WTC11 (cell line): ENCODE measurements at regions not wholly inside any gene's neighbourhood (a gene's known extent, or its start where the extent isn't known, plus 50 kb on each side); places are given as distances from the start of the nearest gene placed in this dataset.

Source experiments
- ATAC-seq: fragments of 200-7000 bp; cut with Tn5 transposase; 2 replicates; pipeline ENCODE4 v1.10.0; 2021; ENCODE audit warnings: mild to moderate bottlenecking, moderate library complexity
- CTCF ChIA-PET: fragments of 300-600 bp; sonication (Branson Sonifier 250); formaldehyde crosslinking; loops from one replicate; lab custom pipeline; 2021; ENCODE audit warnings: antibody characterized with exemption; lab: Charles Lee
- POLR2A ChIA-PET: fragments of 350-600 bp; sonication (Branson Sonifier 250); formaldehyde crosslinking; loops from one replicate; lab custom pipeline; 2021; ENCODE audit warnings: antibody characterized with exemption; lab: Charles Lee
- DNase-seq: peaks from one replicate; pipeline ENCODE4 v3.0.0; 2021; ENCODE audit warnings: low spot score
- H3K27ac Mint-ChIP-seq: 2 replicates; pipeline ENCODE4 v1.8.0; 2021; ENCODE audit warnings: mixed read lengths
- H3K27me3 Mint-ChIP-seq: 2 replicates; pipeline ENCODE4 v1.8.0; 2021; ENCODE audit warnings: low read depth, mild to moderate bottlenecking, moderate library complexity, mixed read lengths
- H3K36me3 Mint-ChIP-seq: 2 replicates; pipeline ENCODE4 v1.8.0; 2021; ENCODE audit warnings: mixed read lengths
- H3K4me1 Mint-ChIP-seq: 2 replicates; pipeline ENCODE4 v1.8.0; 2022; ENCODE audit warnings: mixed read lengths
- H3K4me3 Mint-ChIP-seq: 2 replicates; pipeline ENCODE4 v1.8.0; 2021; ENCODE audit warnings: mild to moderate bottlenecking, moderate library complexity, mixed read lengths
- H3K9me3 Mint-ChIP-seq: 2 replicates; pipeline ENCODE4 v1.8.0; 2021; ENCODE audit warnings: mixed read lengths
- FOXK1 ChIP-seq: sonication (generic); formaldehyde crosslinking; IDR thresholded peaks from 2 replicates; pipeline ENCODE4 v1.8.0; 2022; ENCODE audit warnings: mild to moderate bottlenecking, moderate library complexity, missing genetic modification reagents
- IRF2 ChIP-seq: sonication (generic); formaldehyde crosslinking; IDR thresholded peaks from 2 replicates; pipeline ENCODE4 v1.8.0; 2022; ENCODE audit warnings: low read depth, missing genetic modification reagents, borderline replicate concordance
- NR3C1 ChIP-seq: sonication (generic); formaldehyde crosslinking; conservative IDR thresholded peaks from 2 replicates; pipeline ENCODE4 v1.8.1; 2023; ENCODE audit warnings: low read depth, mild to moderate bottlenecking, missing genetic modification reagents
- RELA ChIP-seq: sonication (generic); formaldehyde crosslinking; IDR thresholded peaks from 2 replicates; pipeline ENCODE4 v1.8.1; 2022; ENCODE audit warnings: missing genetic modification reagents, mild to moderate bottlenecking, borderline replicate concordance
- ZNF121 ChIP-seq: sonication (generic); formaldehyde crosslinking; IDR thresholded peaks from 2 replicates; pipeline ENCODE4 v1.8.0; 2023; ENCODE audit warnings: missing genetic modification reagents
- ZNF416 ChIP-seq: fragments of 250-450 bp; sonication (Bioruptor Pico); IDR thresholded peaks from 2 replicates; pipeline ENCODE4 v1.9.0; 2021; ENCODE audit warnings: mild to moderate bottlenecking, inconsistent platforms
- ZNF423 ChIP-seq: fragments of 250-450 bp; sonication (Bioruptor Pico); IDR thresholded peaks from 2 replicates; pipeline ENCODE4 v2.1.2; 2022; ENCODE audit warnings: mild to moderate bottlenecking, moderate library complexity
- ZNF512 ChIP-seq: sonication (generic); formaldehyde crosslinking; IDR thresholded peaks from 2 replicates; pipeline ENCODE4 v1.8.1; 2022; ENCODE audit warnings: missing genetic modification reagents, borderline replicate concordance
- TF ChIP-seq, protein P1 (sequence below): sonication (generic); formaldehyde crosslinking; IDR thresholded peaks from 2 replicates; pipeline ENCODE4 v1.8.1; 2023; ENCODE audit warnings: mild to moderate bottlenecking, moderate library complexity, missing genetic modification reagents
- TF ChIP-seq, protein P2 (sequence below): sonication (generic); formaldehyde crosslinking; IDR thresholded peaks from 2 replicates; pipeline ENCODE4 v1.8.1; 2023; ENCODE audit warnings: mild to moderate bottlenecking, missing genetic modification reagents, borderline replicate concordance
- TF ChIP-seq, protein P3 (sequence below): sonication (generic); formaldehyde crosslinking; IDR thresholded peaks from 2 replicates; pipeline ENCODE4 v1.8.0; 2023; ENCODE audit warnings: missing genetic modification reagents, mild to moderate bottlenecking, borderline replicate concordance
- TF ChIP-seq, protein P4 (sequence below): fragments of 250-450 bp; sonication (Bioruptor Pico); IDR thresholded peaks from 2 replicates; pipeline ENCODE4 v1.9.0; 2021; ENCODE audit warnings: mild to moderate bottlenecking

GRCh38 chr22:27456696-27457503 lies 344.7 kb downstream of the MN1 start (continued):
- TF ChIP-seq, protein P1, sequence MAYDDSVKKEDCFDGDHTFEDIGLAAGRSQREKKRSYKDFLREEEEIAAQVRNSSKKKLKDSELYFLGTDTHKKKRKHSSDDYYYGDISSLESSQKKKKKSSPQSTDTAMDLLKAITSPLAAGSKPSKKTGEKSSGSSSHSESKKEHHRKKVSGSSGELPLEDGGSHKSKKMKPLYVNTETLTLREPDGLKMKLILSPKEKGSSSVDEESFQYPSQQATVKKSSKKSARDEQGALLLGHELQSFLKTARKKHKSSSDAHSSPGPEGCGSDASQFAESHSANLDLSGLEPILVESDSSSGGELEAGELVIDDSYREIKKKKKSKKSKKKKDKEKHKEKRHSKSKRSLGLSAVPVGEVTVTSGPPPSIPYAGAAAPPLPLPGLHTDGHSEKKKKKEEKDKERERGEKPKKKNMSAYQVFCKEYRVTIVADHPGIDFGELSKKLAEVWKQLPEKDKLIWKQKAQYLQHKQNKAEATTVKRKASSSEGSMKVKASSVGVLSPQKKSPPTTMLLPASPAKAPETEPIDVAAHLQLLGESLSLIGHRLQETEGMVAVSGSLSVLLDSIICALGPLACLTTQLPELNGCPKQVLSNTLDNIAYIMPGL (CRISPR knock-in tag): no peak
- no peak for TF ChIP-seq NR3C1 (CRISPR knock-in tag)
- no peak for TF ChIP-seq FOXK1 (CRISPR knock-in tag)
- TF ChIP-seq ZNF416 (CRISPR knock-in tag): no peak
- TF ChIP-seq, protein P2, sequence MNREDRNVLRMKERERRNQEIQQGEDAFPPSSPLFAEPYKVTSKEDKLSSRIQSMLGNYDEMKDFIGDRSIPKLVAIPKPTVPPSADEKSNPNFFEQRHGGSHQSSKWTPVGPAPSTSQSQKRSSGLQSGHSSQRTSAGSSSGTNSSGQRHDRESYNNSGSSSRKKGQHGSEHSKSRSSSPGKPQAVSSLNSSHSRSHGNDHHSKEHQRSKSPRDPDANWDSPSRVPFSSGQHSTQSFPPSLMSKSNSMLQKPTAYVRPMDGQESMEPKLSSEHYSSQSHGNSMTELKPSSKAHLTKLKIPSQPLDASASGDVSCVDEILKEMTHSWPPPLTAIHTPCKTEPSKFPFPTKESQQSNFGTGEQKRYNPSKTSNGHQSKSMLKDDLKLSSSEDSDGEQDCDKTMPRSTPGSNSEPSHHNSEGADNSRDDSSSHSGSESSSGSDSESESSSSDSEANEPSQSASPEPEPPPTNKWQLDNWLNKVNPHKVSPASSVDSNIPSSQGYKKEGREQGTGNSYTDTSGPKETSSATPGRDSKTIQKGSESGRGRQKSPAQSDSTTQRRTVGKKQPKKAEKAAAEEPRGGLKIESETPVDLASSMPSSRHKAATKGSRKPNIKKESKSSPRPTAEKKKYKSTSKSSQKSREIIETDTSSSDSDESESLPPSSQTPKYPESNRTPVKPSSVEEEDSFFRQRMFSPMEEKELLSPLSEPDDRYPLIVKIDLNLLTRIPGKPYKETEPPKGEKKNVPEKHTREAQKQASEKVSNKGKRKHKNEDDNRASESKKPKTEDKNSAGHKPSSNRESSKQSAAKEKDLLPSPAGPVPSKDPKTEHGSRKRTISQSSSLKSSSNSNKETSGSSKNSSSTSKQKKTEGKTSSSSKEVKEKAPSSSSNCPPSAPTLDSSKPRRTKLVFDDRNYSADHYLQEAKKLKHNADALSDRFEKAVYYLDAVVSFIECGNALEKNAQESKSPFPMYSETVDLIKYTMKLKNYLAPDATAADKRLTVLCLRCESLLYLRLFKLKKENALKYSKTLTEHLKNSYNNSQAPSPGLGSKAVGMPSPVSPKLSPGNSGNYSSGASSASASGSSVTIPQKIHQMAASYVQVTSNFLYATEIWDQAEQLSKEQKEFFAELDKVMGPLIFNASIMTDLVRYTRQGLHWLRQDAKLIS (CRISPR knock-in tag): no peak
- TF ChIP-seq ZNF423: no peak
- no peak for TF ChIP-seq IRF2
- TF ChIP-seq, protein P3, sequence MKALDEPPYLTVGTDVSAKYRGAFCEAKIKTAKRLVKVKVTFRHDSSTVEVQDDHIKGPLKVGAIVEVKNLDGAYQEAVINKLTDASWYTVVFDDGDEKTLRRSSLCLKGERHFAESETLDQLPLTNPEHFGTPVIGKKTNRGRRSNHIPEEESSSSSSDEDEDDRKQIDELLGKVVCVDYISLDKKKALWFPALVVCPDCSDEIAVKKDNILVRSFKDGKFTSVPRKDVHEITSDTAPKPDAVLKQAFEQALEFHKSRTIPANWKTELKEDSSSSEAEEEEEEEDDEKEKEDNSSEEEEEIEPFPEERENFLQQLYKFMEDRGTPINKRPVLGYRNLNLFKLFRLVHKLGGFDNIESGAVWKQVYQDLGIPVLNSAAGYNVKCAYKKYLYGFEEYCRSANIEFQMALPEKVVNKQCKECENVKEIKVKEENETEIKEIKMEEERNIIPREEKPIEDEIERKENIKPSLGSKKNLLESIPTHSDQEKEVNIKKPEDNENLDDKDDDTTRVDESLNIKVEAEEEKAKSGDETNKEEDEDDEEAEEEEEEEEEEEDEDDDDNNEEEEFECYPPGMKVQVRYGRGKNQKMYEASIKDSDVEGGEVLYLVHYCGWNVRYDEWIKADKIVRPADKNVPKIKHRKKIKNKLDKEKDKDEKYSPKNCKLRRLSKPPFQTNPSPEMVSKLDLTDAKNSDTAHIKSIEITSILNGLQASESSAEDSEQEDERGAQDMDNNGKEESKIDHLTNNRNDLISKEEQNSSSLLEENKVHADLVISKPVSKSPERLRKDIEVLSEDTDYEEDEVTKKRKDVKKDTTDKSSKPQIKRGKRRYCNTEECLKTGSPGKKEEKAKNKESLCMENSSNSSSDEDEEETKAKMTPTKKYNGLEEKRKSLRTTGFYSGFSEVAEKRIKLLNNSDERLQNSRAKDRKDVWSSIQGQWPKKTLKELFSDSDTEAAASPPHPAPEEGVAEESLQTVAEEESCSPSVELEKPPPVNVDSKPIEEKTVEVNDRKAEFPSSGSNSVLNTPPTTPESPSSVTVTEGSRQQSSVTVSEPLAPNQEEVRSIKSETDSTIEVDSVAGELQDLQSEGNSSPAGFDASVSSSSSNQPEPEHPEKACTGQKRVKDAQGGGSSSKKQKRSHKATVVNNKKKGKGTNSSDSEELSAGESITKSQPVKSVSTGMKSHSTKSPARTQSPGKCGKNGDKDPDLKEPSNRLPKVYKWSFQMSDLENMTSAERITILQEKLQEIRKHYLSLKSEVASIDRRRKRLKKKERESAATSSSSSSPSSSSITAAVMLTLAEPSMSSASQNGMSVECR (CRISPR knock-in tag): no peak

DNA sequence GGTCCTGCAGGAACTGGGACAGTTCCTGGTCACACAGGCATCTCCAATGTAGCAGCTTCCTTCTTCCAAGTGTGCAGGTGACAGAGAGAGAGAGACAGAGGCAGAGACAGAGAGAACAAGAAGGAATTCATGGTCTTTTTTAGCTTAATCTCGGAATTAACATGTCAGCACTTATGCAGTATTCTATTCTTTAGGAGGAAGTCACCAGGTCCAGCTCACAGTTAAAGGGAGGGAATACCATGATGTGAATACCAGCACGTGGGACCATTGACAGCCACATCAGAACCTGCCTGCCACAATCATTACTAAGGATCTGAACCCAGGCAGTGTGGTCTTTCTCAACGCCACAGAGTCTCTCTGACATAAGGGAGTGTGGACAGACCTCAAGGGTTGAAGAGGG lies 341.6 kb downstream of the MN1 start:
- no peak overlapping the region for H3K4me3 Mint-ChIP-seq
- ChIA-PET POLR2A (no interaction called here), CTCF (interaction anchor here (1.3 kb wide), 1 partner anchor 15 kb away, joined by 6 read pairs; no protein-coding TSS in a partner anchor)
- no peaks in the 10 kb centered on the region; the same call in none of the 2 replicates for H3K27me3 Mint-ChIP-seq
- no peak overlapping the region for H3K27ac Mint-ChIP-seq
- DNase-seq (no peak), ATAC-seq (no peak)
- TF ChIP-seq RELA (CRISPR knock-in tag): no peak
- no peak for TF ChIP-seq ZNF512
- TF ChIP-seq, protein P4, sequence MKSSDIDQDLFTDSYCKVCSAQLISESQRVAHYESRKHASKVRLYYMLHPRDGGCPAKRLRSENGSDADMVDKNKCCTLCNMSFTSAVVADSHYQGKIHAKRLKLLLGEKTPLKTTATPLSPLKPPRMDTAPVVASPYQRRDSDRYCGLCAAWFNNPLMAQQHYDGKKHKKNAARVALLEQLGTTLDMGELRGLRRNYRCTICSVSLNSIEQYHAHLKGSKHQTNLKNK: no peak
- no peak for TF ChIP-seq ZNF121 (CRISPR knock-in tag)
- peaks cover 42% of the 10 kb centered on the region for H3K4me1 Mint-ChIP-seq
- H3K36me3 Mint-ChIP-seq: no peaks in the 10 kb centered on the region
- no peaks in the 10 kb centered on the region for H3K9me3 Mint-ChIP-seq
